B cell (primary cell): ENCODE measurements at regions not wholly inside any gene's neighbourhood (a gene's known extent, or its start where the extent isn't known, plus 50 kb on each side); places are given as distances from the start of the nearest gene placed in this dataset.

Source experiments
- ATAC-seq: fragments of 200-7000 bp; cut with Tn5 transposase; one replicate; pipeline ENCODE4 v1.10.0; 2021; ENCODE audit warnings: low read depth, mild to moderate bottlenecking, moderate number of reproducible peaks, moderate library complexity
- CTCF ChIA-PET: fragments of 350-600 bp; sonication (Branson Sonifier 250); formaldehyde crosslinking; loops from one replicate; lab custom pipeline; 2021; ENCODE audit warnings: antibody characterized with exemption, inconsistent platforms; lab: Charles Lee
- POLR2A ChIA-PET: fragments of 350-600 bp; sonication (Branson Sonifier 250); formaldehyde crosslinking; loops from one replicate; lab custom pipeline; 2021; ENCODE audit warnings: antibody characterized with exemption; lab: Charles Lee
- DNase-seq: peaks from one replicate; pipeline ENCODE4 v3.0.0; 2013
- H2AFZ ChIP-seq: 2 replicates; pipeline ENCODE4 v1.6.1; 2012; ENCODE audit warnings: mild to moderate bottlenecking, low read depth, low read length; ENCODE audit not compliant: insufficient read depth, poor library complexity, severe bottlenecking
- H3K27ac ChIP-seq, 2 donors: 1 replicate in 1 of 2; 2 replicates in 1 of 2; pipeline ENCODE4 v1.5.1; 2012 to 2013; ENCODE audit warnings: low read length in 2 of 2, mild to moderate bottlenecking in 2 of 2, moderate library complexity in 1 of 2
- H3K27me3 ChIP-seq, 4 experiments: fragments of 200-600 bp in 1 of 4; sonication (generic) in 1 of 4; replicated peaks in 1 of 4; 1 replicate in 2 of 4; 2 replicates in 2 of 4; pipeline versions ENCODE4 v1.6.1 to v1.7.0; 2013 to 2016; ENCODE audit warnings: low read length in 3 of 4, mild to moderate bottlenecking in 2 of 4, mixed read lengths in 1 of 4, moderate library complexity in 1 of 4; ENCODE audit not compliant: insufficient read depth in 4 of 4, control insufficient read depth in 3 of 4; ENCODE audit errors: control extremely low read depth in 1 of 4
- H3K36me3 ChIP-seq, 2 experiments: replicated peaks in 1 of 2; 1 replicate in 1 of 2; 2 replicates in 1 of 2; pipeline versions ENCODE4 v1.6.1 to v1.7.1; 2013; ENCODE audit warnings: low read length in 1 of 2; ENCODE audit not compliant: insufficient read depth in 2 of 2, control insufficient read depth in 1 of 2; ENCODE audit errors: control extremely low read depth in 1 of 2, extremely low read depth in 1 of 2
- H3K4me1 ChIP-seq, 2 donors: fragments of 200-600 bp in 1 of 2; sonication (generic) in 1 of 2; 1 replicate in 1 of 2; 2 replicates in 1 of 2; pipeline versions ENCODE4 v1.5.1 to v1.6.1; 2013 to 2017; ENCODE audit warnings: low read length in 2 of 2; ENCODE audit not compliant: control insufficient read depth in 2 of 2, insufficient read depth in 2 of 2
- H3K4me2 ChIP-seq: replicated peaks from 2 replicates; pipeline ENCODE3; 2012; ENCODE audit warnings: mild to moderate bottlenecking, low read depth, low read length; ENCODE audit not compliant: poor library complexity, severe bottlenecking
- H3K4me3 ChIP-seq, 5 experiments: fragments of 200-600 bp in 1 of 5; sonication (generic) in 1 of 5; 1 replicate in 3 of 5; 2 replicates in 2 of 5; pipeline versions ENCODE4 v1.5.1 to v1.7.0; 2011 to 2016; ENCODE audit warnings: low read length in 4 of 5, mild to moderate bottlenecking in 4 of 5, low read depth in 2 of 5, control low read depth in 1 of 5, moderate library complexity in 1 of 5; ENCODE audit not compliant: insufficient read depth in 1 of 5; ENCODE audit errors: control extremely low read depth in 1 of 5, extremely low read depth in 1 of 5
- H3K79me2 ChIP-seq: fragments of 200-600 bp; sonication (generic); one replicate; pipeline ENCODE4 v1.6.0; 2016; ENCODE audit warnings: low read length; ENCODE audit not compliant: control insufficient read depth, insufficient read depth
- H3K9ac ChIP-seq: fragments of 200-600 bp; sonication (generic); 2 replicates; pipeline ENCODE4 v1.6.1; 2017; ENCODE audit warnings: mild to moderate bottlenecking, low read length, moderate library complexity
- H3K9me3 ChIP-seq, 3 donors: one replicate each; pipeline versions ENCODE4 v1.6.1 to v1.7.1; 2013; ENCODE audit warnings: low read length in 2 of 3; ENCODE audit not compliant: control insufficient read depth in 2 of 3, insufficient read depth in 1 of 3; ENCODE audit errors: control extremely low read depth in 1 of 3
- H4K20me1 ChIP-seq: 2 replicates; pipeline ENCODE4 v1.6.0; 2012; ENCODE audit warnings: mild to moderate bottlenecking, low read length; ENCODE audit not compliant: insufficient read depth, control insufficient read depth, poor library complexity, severe bottlenecking
- H3K27ac Mint-ChIP-seq: one replicate; pipeline ENCODE4 v1.8.0; 2021; ENCODE audit warnings: mixed read lengths
- H3K27me3 Mint-ChIP-seq: one replicate; pipeline ENCODE4 v1.8.0; 2021; ENCODE audit warnings: mixed read lengths
- H3K4me1 Mint-ChIP-seq: one replicate; pipeline ENCODE4 v1.8.0; 2021; ENCODE audit warnings: mixed read lengths
- H3K4me3 Mint-ChIP-seq: one replicate; pipeline ENCODE4 v1.8.0; 2021; ENCODE audit warnings: mixed read lengths
- H3K9me3 Mint-ChIP-seq: one replicate; pipeline ENCODE4 v1.8.0; 2022; ENCODE audit warnings: mixed read lengths; ENCODE audit not compliant: insufficient read depth
- EZH2 ChIP-seq: IDR thresholded peaks from 2 replicates; pipeline ENCODE4 v1.6.1; 2012; ENCODE audit warnings: borderline replicate concordance, low read depth, mild to moderate bottlenecking, moderate library complexity, low read length; ENCODE audit not compliant: insufficient read depth, poor library complexity, severe bottlenecking
- WGBS: methylation state at CpG from one replicate; pipeline ENCODE4 v1.1.5; 2013; ENCODE audit warnings: missing lambda C conversion rate; ENCODE audit not compliant: insufficient coverage; 5-methylcytosine and 5-hydroxymethylcytosine counted together
- intact Hi-C: fragments of 100-400 bp; cut with micrococcal nuclease; formaldehyde crosslinking; loops from one replicate; pipeline ENCODE4 v1.10.0; 2022
- TF ChIP-seq, protein P1 (sequence below): fragments of 200-600 bp; IDR thresholded peaks from one replicate; pipeline ENCODE4 v1.8.0; 2022; ENCODE audit warnings: antibody characterized with exemption, mild to moderate bottlenecking

DNA sequence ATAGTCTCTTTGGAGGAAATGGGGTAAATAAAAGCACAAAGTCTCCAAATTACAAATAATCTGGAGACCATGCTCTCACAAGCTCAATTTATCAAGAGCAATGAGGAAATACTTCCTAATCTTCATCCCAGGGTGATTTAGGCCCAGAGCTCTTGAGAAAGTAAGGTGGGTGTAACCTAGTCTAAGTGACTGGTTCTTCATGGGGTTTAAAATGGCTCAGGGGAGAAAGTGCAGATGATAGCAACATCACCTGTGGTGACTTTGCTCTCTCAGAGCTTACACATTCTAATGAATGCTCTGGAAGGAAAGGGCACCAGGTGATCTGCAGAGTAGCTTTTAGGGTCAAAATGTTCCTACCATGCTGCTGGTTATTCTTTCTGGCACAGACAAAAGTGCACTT, 118.4 kb upstream of the TP63 start:
- H3K4me1 ChIP-seq, result peaks cover 0 to 5% of the 10 kb centered on the region in 2 donors
- H3K27ac ChIP-seq, result no peak overlapping the region
- ATAC-seq (no peak), DNase-seq (no peak)
- H3K4me3 ChIP-seq, result no peak overlapping the region
- no peaks in the 10 kb centered on the region for H3K36me3 ChIP-seq
- H3K9me3 Mint-ChIP-seq, result no peaks in the 10 kb centered on the region
- H3K27me3 ChIP-seq, result no peaks in the 10 kb centered on the region
- peaks cover 8% of the 10 kb centered on the region for H3K4me1 Mint-ChIP-seq
- H3K4me2 ChIP-seq, result no peak overlapping the region
- no peaks in the 10 kb centered on the region for H3K79me2 ChIP-seq
- intact Hi-C loops, result no loop called here
- H3K27ac Mint-ChIP-seq, result no peak overlapping the region
- H2AFZ ChIP-seq, result no peak overlapping the region
- H3K9ac ChIP-seq, result no peak overlapping the region
- TF ChIP-seq, protein P1, sequence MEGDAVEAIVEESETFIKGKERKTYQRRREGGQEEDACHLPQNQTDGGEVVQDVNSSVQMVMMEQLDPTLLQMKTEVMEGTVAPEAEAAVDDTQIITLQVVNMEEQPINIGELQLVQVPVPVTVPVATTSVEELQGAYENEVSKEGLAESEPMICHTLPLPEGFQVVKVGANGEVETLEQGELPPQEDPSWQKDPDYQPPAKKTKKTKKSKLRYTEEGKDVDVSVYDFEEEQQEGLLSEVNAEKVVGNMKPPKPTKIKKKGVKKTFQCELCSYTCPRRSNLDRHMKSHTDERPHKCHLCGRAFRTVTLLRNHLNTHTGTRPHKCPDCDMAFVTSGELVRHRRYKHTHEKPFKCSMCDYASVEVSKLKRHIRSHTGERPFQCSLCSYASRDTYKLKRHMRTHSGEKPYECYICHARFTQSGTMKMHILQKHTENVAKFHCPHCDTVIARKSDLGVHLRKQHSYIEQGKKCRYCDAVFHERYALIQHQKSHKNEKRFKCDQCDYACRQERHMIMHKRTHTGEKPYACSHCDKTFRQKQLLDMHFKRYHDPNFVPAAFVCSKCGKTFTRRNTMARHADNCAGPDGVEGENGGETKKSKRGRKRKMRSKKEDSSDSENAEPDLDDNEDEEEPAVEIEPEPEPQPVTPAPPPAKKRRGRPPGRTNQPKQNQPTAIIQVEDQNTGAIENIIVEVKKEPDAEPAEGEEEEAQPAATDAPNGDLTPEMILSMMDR, result no peak
- no peak for TF ChIP-seq EZH2
- CTCF ChIA-PET, result no interaction called here
- no peak overlapping the region for H3K4me3 Mint-ChIP-seq
- H3K9me3 ChIP-seq, result peaks cover 0 to 9% (median 3%) of the 10 kb centered on the region in 3 donors
- POLR2A ChIA-PET, result no interaction called here
- H3K27me3 Mint-ChIP-seq, result no peaks in the 10 kb centered on the region
- H4K20me1 ChIP-seq, result no peaks in the 10 kb centered on the region

DNA sequence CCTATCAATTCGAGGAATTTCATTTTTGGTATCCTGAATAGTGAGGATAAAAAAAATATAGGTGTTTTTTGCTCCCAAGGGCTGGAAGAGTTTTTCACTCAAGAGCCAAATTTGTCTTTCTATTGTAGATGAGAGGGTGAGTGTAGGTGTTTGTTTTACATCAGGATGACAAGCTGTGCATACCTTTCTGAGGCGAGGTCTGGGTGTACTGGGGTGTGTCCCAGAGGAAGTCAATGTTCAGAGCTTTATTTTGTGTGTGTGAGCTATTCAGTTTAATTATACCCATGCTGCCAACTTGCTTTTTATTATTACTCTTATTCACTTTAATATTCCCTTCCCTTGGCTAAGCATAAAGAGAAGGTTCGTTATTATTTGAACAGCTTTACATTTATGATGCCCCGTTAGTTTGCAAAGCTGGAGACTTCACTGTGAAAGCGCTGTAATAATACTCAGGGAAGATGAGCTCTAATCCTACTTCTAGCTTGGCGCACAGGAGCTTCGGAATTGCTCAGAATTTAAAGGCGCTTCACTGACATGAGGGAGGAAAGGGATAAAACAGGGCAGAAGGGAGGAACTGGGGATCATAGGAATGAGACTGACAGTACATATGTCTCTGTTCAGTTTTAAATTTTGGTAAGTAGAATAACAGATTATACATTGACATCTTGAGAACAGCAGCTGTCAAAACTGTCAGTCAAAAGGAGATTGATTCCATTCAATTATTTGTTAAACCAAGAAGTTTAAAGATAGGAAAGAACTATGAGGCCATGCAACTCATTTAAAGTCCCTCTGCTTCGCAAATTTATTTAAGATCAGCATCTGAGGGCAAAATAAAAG, 117.7 kb upstream of the TP63 start:
- H3K4me3 ChIP-seq, result no peak overlapping the region
- TF ChIP-seq EZH2, result no peak
- TF ChIP-seq, protein P1, result no peak
- no peak overlapping the region for H3K9ac ChIP-seq
- no peaks in the 10 kb centered on the region for H4K20me1 ChIP-seq
- no peaks in the 10 kb centered on the region for H3K27me3 ChIP-seq
- DNase-seq, result no peak
- no peaks in the 10 kb centered on the region for H3K9me3 Mint-ChIP-seq
- H3K4me1 Mint-ChIP-seq, result peaks cover 2% of the 10 kb centered on the region
- no peak overlapping the region for H3K27ac Mint-ChIP-seq
- ATAC-seq, result no peak
- no peaks in the 10 kb centered on the region for H3K27me3 Mint-ChIP-seq
- no peak overlapping the region for H2AFZ ChIP-seq
- no peak overlapping the region for H3K4me2 ChIP-seq
- peaks cover 0 to 13% (median 9%) of the 10 kb centered on the region in 3 donors for H3K9me3 ChIP-seq
- ChIA-PET POLR2A (no interaction called here), CTCF (no interaction called here)
- H3K79me2 ChIP-seq, result no peaks in the 10 kb centered on the region
- no peaks in the 10 kb centered on the region for H3K36me3 ChIP-seq
- H3K4me3 Mint-ChIP-seq, result no peak overlapping the region
- intact Hi-C loops, result no loop called here
- H3K4me1 ChIP-seq, result peaks cover 0 to 5% of the 10 kb centered on the region in 2 donors
- WGBS, result 93% methylated on average over 4 of the region's 9 CpGs
- no peak overlapping the region for H3K27ac ChIP-seq
